H1 (cell line): ENCODE measurements at regions not wholly inside any gene's neighbourhood (a gene's known extent, or its start where the extent isn't known, plus 50 kb on each side); places are given as distances from the start of the nearest gene placed in this dataset.

Experiments used
- CTCF ChIA-PET: fragments of 300-600 bp; sonication (Branson Sonifier 250); formaldehyde crosslinking; loops from one replicate; lab custom pipeline; 2021; ENCODE audit not compliant: partially characterized antibody; lab: Charles Lee
- POLR2A ChIA-PET: fragments of 300-600 bp; sonication (Branson Sonifier 250); formaldehyde crosslinking; loops from one replicate; lab custom pipeline; 2021; ENCODE audit warnings: inconsistent platforms; ENCODE audit not compliant: partially characterized antibody; lab: Charles Lee
- DNase-seq, 2 experiments: peaks; one replicate each; pipeline versions ENCODE4 v3.0.0 to v3.0.0-alpha.2; 2010 to 2022; ENCODE audit warnings: low spot score in 2 of 2, low read depth in 1 of 2, mixed read lengths in 1 of 2
- FAIRE-seq: peaks from 2 replicates; lab custom pipeline; 2011; peaks lifted over from hg19 to GRCh38; lab: Jason Lieb, UNC
- H2AFZ ChIP-seq: 2 replicates; pipeline ENCODE4 v1.8.1; 2012; ENCODE audit warnings: low read length, inconsistent platforms
- H2AK5ac ChIP-seq: 2 replicates; pipeline ENCODE4 v1.6.1; 2013; ENCODE audit warnings: low read depth, low read length
- H2BK120ac ChIP-seq: replicated peaks from 2 replicates; pipeline ENCODE3; 2013; ENCODE audit warnings: low read depth, low read length, inconsistent platforms
- H2BK12ac ChIP-seq: 2 replicates; pipeline ENCODE4 v1.6.1; 2013; ENCODE audit warnings: low read depth, low read length
- H2BK15ac ChIP-seq: 2 replicates; pipeline ENCODE4 v1.6.1; 2013; ENCODE audit warnings: low read length
- H2BK20ac ChIP-seq: 2 replicates; pipeline ENCODE4 v1.6.1; 2013; ENCODE audit warnings: low read length
- H2BK5ac ChIP-seq: 2 replicates; pipeline ENCODE4 v1.6.1; 2013; ENCODE audit warnings: low read depth, low read length
- H3K14ac ChIP-seq: 2 replicates; pipeline ENCODE4 v1.6.1; 2013; ENCODE audit warnings: inconsistent platforms; ENCODE audit not compliant: insufficient read length
- H3K18ac ChIP-seq: 2 replicates; pipeline ENCODE4 v1.6.1; 2013; ENCODE audit warnings: low read length; ENCODE audit errors: extremely low read depth
- H3K23ac ChIP-seq: 2 replicates; pipeline ENCODE4 v1.6.1; 2013; ENCODE audit warnings: inconsistent platforms; ENCODE audit not compliant: insufficient read length
- H3K23me2 ChIP-seq: 2 replicates; pipeline ENCODE4 v1.6.1; 2013; ENCODE audit warnings: low read depth, low read length
- H3K27ac ChIP-seq: 2 replicates; pipeline ENCODE4 v1.6.1; 2011; ENCODE audit warnings: low read depth, low read length, inconsistent platforms
- H3K27me3 ChIP-seq, 4 experiments: replicated peaks in 1 of 4; 1 replicate in 1 of 4; 2 replicates in 3 of 4; pipeline versions ENCODE4 v1.6.1 to v1.8.1; 2011 to 2013; ENCODE audit warnings: low read length in 3 of 4, mild to moderate bottlenecking in 3 of 4, inconsistent platforms in 2 of 4, mixed read lengths in 2 of 4, moderate library complexity in 1 of 4; ENCODE audit not compliant: control insufficient read depth in 3 of 4, insufficient read depth in 3 of 4; ENCODE audit errors: extremely low read depth in 1 of 4
- H3K36me3 ChIP-seq, 4 experiments: 2 replicates each; pipeline versions ENCODE4 v1.6.1 to v1.8.1; 2011 to 2013; ENCODE audit warnings: mild to moderate bottlenecking in 4 of 4, low read length in 3 of 4, moderate library complexity in 2 of 4, control low read depth in 1 of 4, inconsistent platforms in 1 of 4; ENCODE audit not compliant: insufficient read depth in 4 of 4, control insufficient read depth in 2 of 4
- H3K4ac ChIP-seq: replicated peaks from 2 replicates; pipeline ENCODE3; 2013; ENCODE audit warnings: low read length, low read depth, mixed read lengths, inconsistent platforms; ENCODE audit not compliant: insufficient read length
- H3K4me1 ChIP-seq, 4 experiments: replicated peaks in 1 of 4; 1 replicate in 1 of 4; 2 replicates in 3 of 4; pipeline versions ENCODE4 v1.6.1 to v1.8.1; 2011 to 2013; ENCODE audit warnings: low read length in 3 of 4, inconsistent platforms in 2 of 4, mixed read lengths in 1 of 4; ENCODE audit not compliant: insufficient read depth in 4 of 4, control insufficient read depth in 3 of 4
- H3K4me2 ChIP-seq, 2 experiments: 2 replicates each; pipeline versions ENCODE4 v1.6.1 to v1.8.1; 2011 to 2013; ENCODE audit warnings: low read depth in 2 of 2, low read length in 2 of 2, control low read depth in 1 of 2, inconsistent platforms in 1 of 2, mild to moderate bottlenecking in 1 of 2; ENCODE audit not compliant: insufficient read depth in 1 of 2
- H3K4me3 ChIP-seq, 4 experiments: fragments of 200-600, 300-600 bp in 1 of 4; sonication (generic), shearing (Covaris generic), sonication (Bioruptor Twin) in 1 of 4; 2 replicates each; pipeline versions ENCODE4 v1.5.1 to v1.8.1; 2011 to 2016; ENCODE audit warnings: low read length in 4 of 4, low read depth in 3 of 4, control low read depth in 2 of 4, inconsistent platforms in 2 of 4, mild to moderate bottlenecking in 2 of 4, mixed read lengths in 1 of 4, moderate library complexity in 1 of 4; ENCODE audit not compliant: insufficient read depth in 2 of 4; ENCODE audit errors: extremely low read depth in 1 of 4
- H3K56ac ChIP-seq: replicated peaks from 2 replicates; pipeline ENCODE3; 2013; ENCODE audit warnings: low read depth, mild to moderate bottlenecking, mixed read lengths, low read length, inconsistent platforms; ENCODE audit not compliant: insufficient read length
- H3K79me1 ChIP-seq: 2 replicates; pipeline ENCODE4 v1.6.1; 2013; ENCODE audit warnings: low read depth, low read length, control low read depth
- H3K79me2 ChIP-seq, 2 experiments: 2 replicates each; pipeline versions ENCODE4 v1.6.1 to v1.8.1; 2012 to 2013; ENCODE audit warnings: low read length in 2 of 2, mild to moderate bottlenecking in 2 of 2, inconsistent platforms in 1 of 2; ENCODE audit not compliant: insufficient read depth in 2 of 2, control insufficient read depth in 1 of 2
- H3K9ac ChIP-seq, 4 experiments: replicated peaks in 1 of 4; 1 replicate in 1 of 4; 2 replicates in 3 of 4; pipeline versions ENCODE4 v1.6.1 to v1.8.1; 2011 to 2013; ENCODE audit warnings: low read depth in 3 of 4, low read length in 3 of 4, control low read depth in 2 of 4, mild to moderate bottlenecking in 2 of 4, moderate library complexity in 2 of 4, inconsistent platforms in 1 of 4; ENCODE audit errors: extremely low read depth in 1 of 4
- H3K9me3 ChIP-seq, 2 experiments: 2 replicates each; pipeline versions ENCODE4 v1.6.1 to v1.8.1; 2012 to 2013; ENCODE audit warnings: mild to moderate bottlenecking in 2 of 2, moderate library complexity in 2 of 2, control low read depth in 1 of 2, inconsistent platforms in 1 of 2, low read depth in 1 of 2, low read length in 1 of 2, mixed read lengths in 1 of 2; ENCODE audit not compliant: insufficient read depth in 2 of 2
- H4K20me1 ChIP-seq, 2 experiments: replicated peaks in 1 of 2; 2 replicates each; pipeline versions ENCODE3 to v1.8.1; 2011 to 2013; ENCODE audit warnings: inconsistent platforms in 2 of 2, low read length in 2 of 2, mild to moderate bottlenecking in 1 of 2; ENCODE audit not compliant: insufficient read depth in 2 of 2, control insufficient read depth in 1 of 2
- H4K5ac ChIP-seq: 2 replicates; pipeline ENCODE4 v1.6.1; 2013; ENCODE audit warnings: low read length, low read depth, mixed read lengths, inconsistent platforms; ENCODE audit not compliant: insufficient read length
- H4K8ac ChIP-seq: 2 replicates; pipeline ENCODE4 v1.8.0; 2013; ENCODE audit warnings: mild to moderate bottlenecking, moderate library complexity, low read length, inconsistent platforms; ENCODE audit not compliant: insufficient read depth; ENCODE audit errors: extremely low read depth
- H4K91ac ChIP-seq: replicated peaks from 2 replicates; pipeline ENCODE3; 2013; ENCODE audit warnings: low read length, mixed read lengths, inconsistent platforms; ENCODE audit not compliant: insufficient read length
- ASH2L ChIP-seq: fragments of 200-600, 300-600 bp; sonication (generic); IDR thresholded peaks from one replicate; pipeline ENCODE4 v1.7.1; 2017; ENCODE audit warnings: low read length
- RAD21 ChIP-seq, 2 experiments: IDR thresholded peaks in 1 of 2; conservative IDR thresholded peaks in 1 of 2; 2 replicates each; pipeline ENCODE4 v1.6.1; 2011; ENCODE audit warnings: low read depth in 2 of 2, low read length in 2 of 2, improper control_type of control experiment in 1 of 2, inconsistent platforms in 1 of 2, mild to moderate bottlenecking in 1 of 2, moderate library complexity in 1 of 2
- SIN3A ChIP-seq, 2 experiments: IDR thresholded peaks in 1 of 2; conservative IDR thresholded peaks in 1 of 2; 2 replicates each; pipeline ENCODE4 v1.6.1; 2011 to 2012; ENCODE audit warnings: low read length in 2 of 2, improper control_type of control experiment in 1 of 2, low read depth in 1 of 2, mild to moderate bottlenecking in 1 of 2
- SIX5 ChIP-seq: IDR thresholded peaks from 2 replicates; pipeline ENCODE4 v1.6.1; 2011; ENCODE audit warnings: mild to moderate bottlenecking, low read depth, low read length
- TCF12 ChIP-seq: IDR thresholded peaks from 2 replicates; pipeline ENCODE4 v1.6.1; 2011; ENCODE audit warnings: low read depth, mild to moderate bottlenecking, low read length
- WGBS, 2 experiments: shearing (Covaris generic) in 1 of 2; methylation state at CpG; one replicate each; pipeline versions ENCODE4 v1.1.6 to v1.1.7; 2013 to 2015; ENCODE audit warnings: low lambda C conversion rate in 2 of 2, mixed read lengths in 2 of 2, inconsistent platforms in 1 of 2, low coverage in 1 of 2, missing lambda C conversion rate in 1 of 2; ENCODE audit not compliant: insufficient replicate concordance in 2 of 2, insufficient coverage in 1 of 2, insufficient read length in 1 of 2; ENCODE audit errors: extremely low coverage in 1 of 2, missing lambda C conversion rate in 1 of 2; 5-methylcytosine and 5-hydroxymethylcytosine counted together
- TF ChIP-seq, protein P1 (sequence below): IDR thresholded peaks from 2 replicates; pipeline ENCODE4 v1.6.1; 2012; ENCODE audit warnings: low read length, inconsistent platforms

DNA sequence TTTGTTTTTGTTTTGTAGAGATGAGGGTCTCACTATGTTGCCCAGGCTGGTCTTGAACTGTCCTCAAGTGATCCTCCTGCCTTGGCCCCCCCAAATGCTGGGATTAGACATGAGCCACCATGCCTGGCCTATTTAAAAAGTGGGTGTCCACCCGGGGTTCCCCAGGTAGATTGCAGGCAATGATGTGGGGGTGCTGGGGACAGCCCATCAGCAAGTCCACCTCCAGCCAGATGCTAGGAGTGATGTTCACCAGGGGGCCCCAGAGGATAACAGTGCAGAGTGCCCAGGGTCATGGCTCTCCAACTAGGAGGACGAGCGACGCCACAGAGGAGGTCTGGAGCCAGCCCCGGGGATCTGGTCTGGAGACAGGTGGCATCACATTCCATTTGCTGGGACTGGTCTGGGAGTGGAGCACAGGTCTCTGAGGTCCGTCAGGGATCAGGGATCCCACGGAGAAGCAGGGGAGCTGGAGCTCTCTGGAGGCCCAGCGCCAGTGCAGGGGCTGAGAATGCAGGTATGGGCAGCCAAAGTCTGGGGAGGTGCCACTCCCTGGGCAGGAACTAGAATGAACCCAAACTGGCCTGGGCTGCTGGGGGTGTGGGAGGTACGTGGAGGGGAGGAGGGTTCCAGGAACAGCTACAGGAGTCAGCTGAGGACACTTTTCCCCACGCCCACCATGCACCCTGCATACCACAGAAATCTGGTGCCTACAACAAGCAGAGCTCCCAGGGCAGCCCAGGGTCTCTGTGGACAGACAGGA lies 51.2 kb upstream of the PCSK6 start:
- TF ChIP-seq TCF12 (no peak), RAD21 (IDR thresholded peaks at IDR 0.05 in 1 of 2, conservative IDR thresholded peaks at IDR 0.05 in 1 of 2; ENCODE audit: low read depth in 2 of 2, low read length in 2 of 2) (peak in 1 of 2 experiments; percentile 33; a peak in 1 of 4 replicates), ASH2L (no peak), SIN3A (conservative IDR thresholded peaks at IDR 0.05 in 1 of 2, IDR thresholded peaks at IDR 0.05 in 1 of 2; ENCODE audit: low read depth in 1 of 2, low read length in 2 of 2) (no peak), SIX5 (no peak)
- TF ChIP-seq, protein P1, sequence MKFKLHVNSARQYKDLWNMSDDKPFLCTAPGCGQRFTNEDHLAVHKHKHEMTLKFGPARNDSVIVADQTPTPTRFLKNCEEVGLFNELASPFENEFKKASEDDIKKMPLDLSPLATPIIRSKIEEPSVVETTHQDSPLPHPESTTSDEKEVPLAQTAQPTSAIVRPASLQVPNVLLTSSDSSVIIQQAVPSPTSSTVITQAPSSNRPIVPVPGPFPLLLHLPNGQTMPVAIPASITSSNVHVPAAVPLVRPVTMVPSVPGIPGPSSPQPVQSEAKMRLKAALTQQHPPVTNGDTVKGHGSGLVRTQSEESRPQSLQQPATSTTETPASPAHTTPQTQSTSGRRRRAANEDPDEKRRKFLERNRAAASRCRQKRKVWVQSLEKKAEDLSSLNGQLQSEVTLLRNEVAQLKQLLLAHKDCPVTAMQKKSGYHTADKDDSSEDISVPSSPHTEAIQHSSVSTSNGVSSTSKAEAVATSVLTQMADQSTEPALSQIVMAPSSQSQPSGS, result no peak
- no peak overlapping the region for H2AK5ac ChIP-seq
- POLR2A ChIA-PET, result no interaction called here
- H3K27me3 ChIP-seq, result no peaks in the 10 kb centered on the region
- no peak overlapping the region for H3K27ac ChIP-seq
- DNase-seq (no peak), FAIRE-seq (no peak)
- H3K4me1 ChIP-seq, result no peaks in the 10 kb centered on the region
- no peak overlapping the region for H2BK12ac ChIP-seq
- 88% methylated on average over 10 of the region's 10 CpGs; no CpG with 5 or more reads in 1 of the 2 experiments for WGBS, 2 experiments
- no peak overlapping the region for H3K14ac ChIP-seq
- no peak overlapping the region for H3K4me2 ChIP-seq
- H2BK20ac ChIP-seq, result no peak overlapping the region
- H4K91ac ChIP-seq, result no peak overlapping the region
- no peak overlapping the region for H2BK15ac ChIP-seq
- H3K23ac ChIP-seq, result no peak overlapping the region
- H3K18ac ChIP-seq, result no peak overlapping the region
- H2AFZ ChIP-seq, result no peak overlapping the region
- H2BK5ac ChIP-seq, result no peak overlapping the region
- no peaks in the 10 kb centered on the region for H3K9me3 ChIP-seq
- H3K9ac ChIP-seq, result no peak overlapping the region
- H4K20me1 ChIP-seq, result no peaks in the 10 kb centered on the region
- no peak overlapping the region for H3K4ac ChIP-seq
- H3K56ac ChIP-seq, result no peak overlapping the region
- CTCF ChIA-PET, result interaction anchor here (1.0 to 1.3 kb wide), 4 partner anchors 9 to 159 kb away, joined by 3 to 4 read pairs (median 3); no protein-coding TSS in a partner anchor
- H3K79me1 ChIP-seq, result no peaks in the 10 kb centered on the region
- H3K36me3 ChIP-seq, result no peaks in the 10 kb centered on the region
- H3K23me2 ChIP-seq, result no peaks in the 10 kb centered on the region
- H4K8ac ChIP-seq, result peak overlapping the region; percentile 59; the same call in 1 of the 2 replicates
- H3K4me3 ChIP-seq, result no peak overlapping the region
- H2BK120ac ChIP-seq, result no peak overlapping the region
- H4K5ac ChIP-seq, result no peak overlapping the region
- H3K79me2 ChIP-seq, result no peaks in the 10 kb centered on the region
